H1 (cell line): ENCODE measurements at regions not wholly inside any gene's neighbourhood (a gene's known extent, or its start where the extent isn't known, plus 50 kb on each side); places are given as distances from the start of the nearest gene placed in this dataset.
"Not testable (repeated sequence)": the region's sequence is repeated elsewhere in the genome, so short reads cannot be mapped to it uniquely, and the experiment has no call there.

ENCODE experiments used
- CTCF ChIA-PET: fragments of 300-600 bp; sonication (Branson Sonifier 250); formaldehyde crosslinking; loops from one replicate; lab custom pipeline; 2021; ENCODE audit not compliant: partially characterized antibody; lab: Charles Lee
- POLR2A ChIA-PET: fragments of 300-600 bp; sonication (Branson Sonifier 250); formaldehyde crosslinking; loops from one replicate; lab custom pipeline; 2021; ENCODE audit warnings: inconsistent platforms; ENCODE audit not compliant: partially characterized antibody; lab: Charles Lee
- DNase-seq, 2 experiments: peaks; one replicate each; pipeline versions ENCODE4 v3.0.0 to v3.0.0-alpha.2; 2010 to 2022; ENCODE audit warnings: low spot score in 2 of 2, low read depth in 1 of 2, mixed read lengths in 1 of 2
- FAIRE-seq: peaks from 2 replicates; lab custom pipeline; 2011; peaks lifted over from hg19 to GRCh38; lab: Jason Lieb, UNC
- H2AFZ ChIP-seq: 2 replicates; pipeline ENCODE4 v1.8.1; 2012; ENCODE audit warnings: low read length, inconsistent platforms
- H2AK5ac ChIP-seq: 2 replicates; pipeline ENCODE4 v1.6.1; 2013; ENCODE audit warnings: low read depth, low read length
- H2BK120ac ChIP-seq: replicated peaks from 2 replicates; pipeline ENCODE3; 2013; ENCODE audit warnings: low read depth, low read length, inconsistent platforms
- H2BK12ac ChIP-seq: 2 replicates; pipeline ENCODE4 v1.6.1; 2013; ENCODE audit warnings: low read depth, low read length
- H2BK15ac ChIP-seq: 2 replicates; pipeline ENCODE4 v1.6.1; 2013; ENCODE audit warnings: low read length
- H2BK20ac ChIP-seq: 2 replicates; pipeline ENCODE4 v1.6.1; 2013; ENCODE audit warnings: low read length
- H2BK5ac ChIP-seq: 2 replicates; pipeline ENCODE4 v1.6.1; 2013; ENCODE audit warnings: low read depth, low read length
- H3K14ac ChIP-seq: 2 replicates; pipeline ENCODE4 v1.6.1; 2013; ENCODE audit warnings: inconsistent platforms; ENCODE audit not compliant: insufficient read length
- H3K18ac ChIP-seq: 2 replicates; pipeline ENCODE4 v1.6.1; 2013; ENCODE audit warnings: low read length; ENCODE audit errors: extremely low read depth
- H3K23ac ChIP-seq: 2 replicates; pipeline ENCODE4 v1.6.1; 2013; ENCODE audit warnings: inconsistent platforms; ENCODE audit not compliant: insufficient read length
- H3K23me2 ChIP-seq: 2 replicates; pipeline ENCODE4 v1.6.1; 2013; ENCODE audit warnings: low read depth, low read length
- H3K27ac ChIP-seq: 2 replicates; pipeline ENCODE4 v1.6.1; 2011; ENCODE audit warnings: low read depth, low read length, inconsistent platforms
- H3K27me3 ChIP-seq, 4 experiments: replicated peaks in 1 of 4; 1 replicate in 1 of 4; 2 replicates in 3 of 4; pipeline versions ENCODE4 v1.6.1 to v1.8.1; 2011 to 2013; ENCODE audit warnings: low read length in 3 of 4, mild to moderate bottlenecking in 3 of 4, inconsistent platforms in 2 of 4, mixed read lengths in 2 of 4, moderate library complexity in 1 of 4; ENCODE audit not compliant: control insufficient read depth in 3 of 4, insufficient read depth in 3 of 4; ENCODE audit errors: extremely low read depth in 1 of 4
- H3K36me3 ChIP-seq, 4 experiments: 2 replicates each; pipeline versions ENCODE4 v1.6.1 to v1.8.1; 2011 to 2013; ENCODE audit warnings: mild to moderate bottlenecking in 4 of 4, low read length in 3 of 4, moderate library complexity in 2 of 4, control low read depth in 1 of 4, inconsistent platforms in 1 of 4; ENCODE audit not compliant: insufficient read depth in 4 of 4, control insufficient read depth in 2 of 4
- H3K4ac ChIP-seq: replicated peaks from 2 replicates; pipeline ENCODE3; 2013; ENCODE audit warnings: low read length, low read depth, mixed read lengths, inconsistent platforms; ENCODE audit not compliant: insufficient read length
- H3K4me1 ChIP-seq, 4 experiments: replicated peaks in 1 of 4; 1 replicate in 1 of 4; 2 replicates in 3 of 4; pipeline versions ENCODE4 v1.6.1 to v1.8.1; 2011 to 2013; ENCODE audit warnings: low read length in 3 of 4, inconsistent platforms in 2 of 4, mixed read lengths in 1 of 4; ENCODE audit not compliant: insufficient read depth in 4 of 4, control insufficient read depth in 3 of 4
- H3K4me2 ChIP-seq, 2 experiments: 2 replicates each; pipeline versions ENCODE4 v1.6.1 to v1.8.1; 2011 to 2013; ENCODE audit warnings: low read depth in 2 of 2, low read length in 2 of 2, control low read depth in 1 of 2, inconsistent platforms in 1 of 2, mild to moderate bottlenecking in 1 of 2; ENCODE audit not compliant: insufficient read depth in 1 of 2
- H3K4me3 ChIP-seq, 4 experiments: fragments of 200-600, 300-600 bp in 1 of 4; sonication (generic), shearing (Covaris generic), sonication (Bioruptor Twin) in 1 of 4; 2 replicates each; pipeline versions ENCODE4 v1.5.1 to v1.8.1; 2011 to 2016; ENCODE audit warnings: low read length in 4 of 4, low read depth in 3 of 4, control low read depth in 2 of 4, inconsistent platforms in 2 of 4, mild to moderate bottlenecking in 2 of 4, mixed read lengths in 1 of 4, moderate library complexity in 1 of 4; ENCODE audit not compliant: insufficient read depth in 2 of 4; ENCODE audit errors: extremely low read depth in 1 of 4
- H3K56ac ChIP-seq: replicated peaks from 2 replicates; pipeline ENCODE3; 2013; ENCODE audit warnings: low read depth, mild to moderate bottlenecking, mixed read lengths, low read length, inconsistent platforms; ENCODE audit not compliant: insufficient read length
- H3K79me1 ChIP-seq: 2 replicates; pipeline ENCODE4 v1.6.1; 2013; ENCODE audit warnings: low read depth, low read length, control low read depth
- H3K79me2 ChIP-seq, 2 experiments: 2 replicates each; pipeline versions ENCODE4 v1.6.1 to v1.8.1; 2012 to 2013; ENCODE audit warnings: low read length in 2 of 2, mild to moderate bottlenecking in 2 of 2, inconsistent platforms in 1 of 2; ENCODE audit not compliant: insufficient read depth in 2 of 2, control insufficient read depth in 1 of 2
- H3K9ac ChIP-seq, 4 experiments: replicated peaks in 1 of 4; 1 replicate in 1 of 4; 2 replicates in 3 of 4; pipeline versions ENCODE4 v1.6.1 to v1.8.1; 2011 to 2013; ENCODE audit warnings: low read depth in 3 of 4, low read length in 3 of 4, control low read depth in 2 of 4, mild to moderate bottlenecking in 2 of 4, moderate library complexity in 2 of 4, inconsistent platforms in 1 of 4; ENCODE audit errors: extremely low read depth in 1 of 4
- H3K9me3 ChIP-seq, 2 experiments: 2 replicates each; pipeline versions ENCODE4 v1.6.1 to v1.8.1; 2012 to 2013; ENCODE audit warnings: mild to moderate bottlenecking in 2 of 2, moderate library complexity in 2 of 2, control low read depth in 1 of 2, inconsistent platforms in 1 of 2, low read depth in 1 of 2, low read length in 1 of 2, mixed read lengths in 1 of 2; ENCODE audit not compliant: insufficient read depth in 2 of 2
- H4K20me1 ChIP-seq, 2 experiments: replicated peaks in 1 of 2; 2 replicates each; pipeline versions ENCODE3 to v1.8.1; 2011 to 2013; ENCODE audit warnings: inconsistent platforms in 2 of 2, low read length in 2 of 2, mild to moderate bottlenecking in 1 of 2; ENCODE audit not compliant: insufficient read depth in 2 of 2, control insufficient read depth in 1 of 2
- H4K5ac ChIP-seq: 2 replicates; pipeline ENCODE4 v1.6.1; 2013; ENCODE audit warnings: low read length, low read depth, mixed read lengths, inconsistent platforms; ENCODE audit not compliant: insufficient read length
- H4K8ac ChIP-seq: 2 replicates; pipeline ENCODE4 v1.8.0; 2013; ENCODE audit warnings: mild to moderate bottlenecking, moderate library complexity, low read length, inconsistent platforms; ENCODE audit not compliant: insufficient read depth; ENCODE audit errors: extremely low read depth
- H4K91ac ChIP-seq: replicated peaks from 2 replicates; pipeline ENCODE3; 2013; ENCODE audit warnings: low read length, mixed read lengths, inconsistent platforms; ENCODE audit not compliant: insufficient read length
- WGBS, 2 experiments: shearing (Covaris generic) in 1 of 2; methylation state at CpG; one replicate each; pipeline versions ENCODE4 v1.1.6 to v1.1.7; 2013 to 2015; ENCODE audit warnings: low lambda C conversion rate in 2 of 2, mixed read lengths in 2 of 2, inconsistent platforms in 1 of 2, low coverage in 1 of 2, missing lambda C conversion rate in 1 of 2; ENCODE audit not compliant: insufficient replicate concordance in 2 of 2, insufficient coverage in 1 of 2, insufficient read length in 1 of 2; ENCODE audit errors: extremely low coverage in 1 of 2, missing lambda C conversion rate in 1 of 2; 5-methylcytosine and 5-hydroxymethylcytosine counted together

DNA sequence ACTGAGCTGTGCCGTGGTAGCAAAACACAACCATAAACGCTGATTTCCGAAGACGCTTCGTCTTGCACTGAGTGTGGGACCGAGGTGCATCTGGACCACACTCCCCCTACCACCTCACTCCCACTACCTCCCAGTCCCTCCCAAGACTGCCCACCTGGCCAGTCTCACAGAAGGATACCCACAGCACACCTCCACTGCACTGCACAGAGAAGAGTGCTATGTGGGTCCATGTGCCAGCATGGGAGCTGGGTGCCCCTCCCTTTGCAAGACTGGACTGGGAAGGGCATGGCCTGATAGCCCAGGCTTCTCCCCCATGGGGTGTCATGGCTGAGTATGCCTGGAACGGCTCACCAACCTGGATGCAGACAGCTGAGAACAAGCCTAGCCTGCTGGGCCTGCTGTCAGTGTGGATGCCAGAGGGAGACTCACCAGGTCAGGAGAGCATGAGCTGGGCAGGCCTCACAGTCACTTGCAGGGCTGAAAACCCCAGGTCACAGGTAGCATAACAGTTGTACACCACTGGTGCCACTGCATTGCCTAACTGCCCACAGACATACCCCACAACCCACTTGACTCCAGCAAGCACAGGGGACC lies 56.0 kb upstream of the TMEM254 start:
- not testable (repeated sequence) for H2BK12ac ChIP-seq
- WGBS, 2 experiments, result 71% methylated on average over 1 of the region's 7 CpGs; no CpG with 5 or more reads in 1 of the 2 experiments

More for the DNA sequence above, 56.0 kb upstream of the TMEM254 start:
- POLR2A ChIA-PET, H2AK5ac ChIP-seq, H2BK5ac ChIP-seq, H3K56ac ChIP-seq, H3K4ac ChIP-seq, H3K9me3 ChIP-seq, H4K5ac ChIP-seq, H3K4me3 ChIP-seq, H3K4me2 ChIP-seq, H3K4me1 ChIP-seq, H4K8ac ChIP-seq, H3K36me3 ChIP-seq, H3K79me1 ChIP-seq, H3K18ac ChIP-seq, DNase-seq, H4K20me1 ChIP-seq, H3K9ac ChIP-seq, H3K27ac ChIP-seq, H3K79me2 ChIP-seq, H3K23me2 ChIP-seq, H4K91ac ChIP-seq, H2AFZ ChIP-seq, H3K23ac ChIP-seq, H2BK120ac ChIP-seq, H3K14ac ChIP-seq, FAIRE-seq, H3K27me3 ChIP-seq, H2BK20ac ChIP-seq: not testable (repeated sequence)
- CTCF ChIA-PET, result interaction anchor here (1.5 kb wide), 1 partner anchor 93 kb away, joined by 3 read pairs; no protein-coding TSS in a partner anchor
- peak overlapping the region; percentile 46; the same call in 1 of the 2 replicates for H2BK15ac ChIP-seq
